ENCODE measurements at regions not wholly inside any gene's neighbourhood (a gene's known extent, or its start where the extent isn't known, plus 50 kb on each side); places are given as distances from the start of the nearest gene placed in this dataset.

GRCh38 chr2:196318517-196319377 is 147.4 kb upstream of the STK17B start:
- H3K27ac ChIP-seq, result no peak overlapping the region
- TF ChIP-seq POLR2A (IDR thresholded peaks at IDR 0.05), result no peak
- TF ChIP-seq EP300 (IDR thresholded peaks at IDR 0.05), result no peak
- no peak for TF ChIP-seq CTCF (IDR thresholded peaks at IDR 0.05)
- TF ChIP-seq POLR2AphosphoS5 (IDR thresholded peaks at IDR 0.05), result no peak
- no peaks in the 10 kb centered on the region for H3K27me3 ChIP-seq
- 88 to 95% (median 93%) methylated on average over 10 to 24 of the region's 24 CpGs for WGBS, 5 donors
- H3K9me3 ChIP-seq, result no peaks in the 10 kb centered on the region
- H3K4me1 ChIP-seq, result no peaks in the 10 kb centered on the region
- no peak for DNase-seq
- no peaks in the 10 kb centered on the region for H3K36me3 ChIP-seq
- H3K4me3 ChIP-seq, result no peak overlapping the region
- intact Hi-C loops (cut with DNase I; ENCODE audit: low total_unique reads), result no loop called here

- H3K36me3 ChIP-seq, result no peaks in the 10 kb centered on the region
- 57 to 70% (median 66%) methylated on average over 4 of the region's 4 CpGs for WGBS, 5 donors
- intact Hi-C loops (cut with DNase I; ENCODE audit: low total_unique reads), result no loop called here
- no peak overlapping the region for H3K27ac ChIP-seq
- TF ChIP-seq POLR2A (IDR thresholded peaks at IDR 0.05) (no peak), EP300 (IDR thresholded peaks at IDR 0.05) (no peak), POLR2AphosphoS5 (IDR thresholded peaks at IDR 0.05) (no peak), CTCF (IDR thresholded peaks at IDR 0.05) (no peak)
- no peaks in the 10 kb centered on the region for H3K27me3 ChIP-seq
- no peaks in the 10 kb centered on the region for H3K4me1 ChIP-seq
- no peaks in the 10 kb centered on the region for H3K9me3 ChIP-seq
- DNase-seq, result no peak
- H3K4me3 ChIP-seq, result no peak overlapping the region
Measured at GRCh38 chr2:196322973-196323810, 151.8 kb upstream of the STK17B start.

GRCh38 chr2:196324211-196324610 is 152.8 kb upstream of the STK17B start:
- no peaks in the 10 kb centered on the region for H3K4me1 ChIP-seq
- H3K4me3 ChIP-seq, result no peak overlapping the region
- TF ChIP-seq POLR2A (IDR thresholded peaks at IDR 0.05) (no peak), POLR2AphosphoS5 (IDR thresholded peaks at IDR 0.05) (no peak), CTCF (IDR thresholded peaks at IDR 0.05) (no peak), EP300 (IDR thresholded peaks at IDR 0.05) (no peak)
- 70 to 80% (median 79%) methylated on average over 2 of the region's 2 CpGs for WGBS, 5 donors
- no peaks in the 10 kb centered on the region for H3K9me3 ChIP-seq
- intact Hi-C loops (cut with DNase I; ENCODE audit: low total_unique reads), result no loop called here
- H3K27me3 ChIP-seq, result no peaks in the 10 kb centered on the region
- H3K27ac ChIP-seq, result no peak overlapping the region
- DNase-seq, result no peak
- H3K36me3 ChIP-seq, result no peaks in the 10 kb centered on the region

GRCh38 chr2:196328088-196328680 is 156.8 kb upstream of the STK17B start:
- no peaks in the 10 kb centered on the region for H3K27me3 ChIP-seq
- DNase-seq, result no peak
- H3K36me3 ChIP-seq, result no peaks in the 10 kb centered on the region
- peaks cover 0 to 6% (median 0%) of the 10 kb centered on the region in 4 donors for H3K4me1 ChIP-seq
- H3K27ac ChIP-seq, result no peak overlapping the region
- TF ChIP-seq POLR2A (IDR thresholded peaks at IDR 0.05), result no peak
- TF ChIP-seq POLR2AphosphoS5 (IDR thresholded peaks at IDR 0.05), result no peak
- TF ChIP-seq EP300 (IDR thresholded peaks at IDR 0.05), result no peak
- TF ChIP-seq CTCF (IDR thresholded peaks at IDR 0.05), result no peak
- H3K9me3 ChIP-seq, result no peaks in the 10 kb centered on the region
- 58 to 75% (median 71%) methylated on average over 3 of the region's 3 CpGs for WGBS, 5 donors
- intact Hi-C loops (cut with DNase I; ENCODE audit: low total_unique reads), result no loop called here
- no peak overlapping the region for H3K4me3 ChIP-seq

All from stomach (tissue), 8 donors.